ENCODE measurements at regions not wholly inside any gene's neighbourhood (a gene's known extent, or its start where the extent isn't known, plus 50 kb on each side); places are given as distances from the start of the nearest gene placed in this dataset.

- POLR2A ChIA-PET: no interaction called here
- H3K36me3 Mint-ChIP-seq: no peaks in the 10 kb centered on the region
- no peaks in the 10 kb centered on the region for H3K4me1 Mint-ChIP-seq (ENCODE audit: low read depth)
- no peak overlapping the region for H3K4me3 Mint-ChIP-seq
- intact Hi-C loops (cut with micrococcal nuclease): no loop called here
- no peaks in the 10 kb centered on the region for H3K27me3 Mint-ChIP-seq
- H3K9me3 Mint-ChIP-seq: peaks cover 2% of the 10 kb centered on the region
- no peak overlapping the region for H3K27ac Mint-ChIP-seq
- CTCF ChIA-PET: no interaction called here
- no peak for DNase-seq
These were observed 859.8 kb downstream of the TRIB2 start for GRCh38 chr2:13576406-13577036.

GRCh38 chr2:13578547-13578946 is 861.8 kb downstream of the TRIB2 start:
- Mint-ChIP-seq H3K9me3 (peaks cover 2% of the 10 kb centered on the region), H3K36me3 (no peaks in the 10 kb centered on the region), H3K4me3 (no peak overlapping the region), H3K27me3 (no peaks in the 10 kb centered on the region), H3K4me1 (ENCODE audit: low read depth) (no peaks in the 10 kb centered on the region), H3K27ac (no peak overlapping the region)
- intact Hi-C loops (cut with micrococcal nuclease): no loop called here
- ChIA-PET CTCF (no interaction called here), POLR2A (no interaction called here)
- no peak for DNase-seq

- Mint-ChIP-seq H3K4me1 (ENCODE audit: low read depth) (no peaks in the 10 kb centered on the region), H3K9me3 (peaks cover 2% of the 10 kb centered on the region), H3K27ac (no peak overlapping the region), H3K4me3 (no peak overlapping the region), H3K36me3 (no peaks in the 10 kb centered on the region), H3K27me3 (no peaks in the 10 kb centered on the region)
- intact Hi-C loops (cut with micrococcal nuclease): no loop called here
- POLR2A ChIA-PET: no interaction called here
- CTCF ChIA-PET: no interaction called here
- DNase-seq: no peak
These were observed 864.7 kb downstream of the TRIB2 start for GRCh38 chr2:13581471-13581870.

- Mint-ChIP-seq H3K27me3 (no peaks in the 10 kb centered on the region), H3K9me3 (no peaks in the 10 kb centered on the region), H3K4me3 (no peak overlapping the region), H3K36me3 (no peaks in the 10 kb centered on the region), H3K4me1 (ENCODE audit: low read depth) (no peaks in the 10 kb centered on the region), H3K27ac (no peak overlapping the region)
- DNase-seq: no peak
- intact Hi-C loops (cut with micrococcal nuclease): no loop called here
- ChIA-PET POLR2A (no interaction called here), CTCF (no interaction called here)
These were observed 866.9 kb downstream of the TRIB2 start for GRCh38 chr2:13583609-13584008.

GRCh38 chr2:13584020-13584419 is 867.3 kb downstream of the TRIB2 start:
- ChIA-PET POLR2A (no interaction called here), CTCF (no interaction called here)
- Mint-ChIP-seq H3K4me1 (ENCODE audit: low read depth) (no peaks in the 10 kb centered on the region), H3K36me3 (no peaks in the 10 kb centered on the region), H3K9me3 (no peaks in the 10 kb centered on the region), H3K27me3 (no peaks in the 10 kb centered on the region), H3K4me3 (no peak overlapping the region), H3K27ac (no peak overlapping the region)
- no peak for DNase-seq
- intact Hi-C loops (cut with micrococcal nuclease): no loop called here

- POLR2A ChIA-PET: no interaction called here
- no peak for DNase-seq
- H3K27me3 Mint-ChIP-seq: no peaks in the 10 kb centered on the region
- CTCF ChIA-PET: no interaction called here
- H3K27ac Mint-ChIP-seq: no peak overlapping the region
- no peaks in the 10 kb centered on the region for H3K4me1 Mint-ChIP-seq (ENCODE audit: low read depth)
- intact Hi-C loops (cut with micrococcal nuclease): no loop called here
- H3K9me3 Mint-ChIP-seq: peaks cover 4% of the 10 kb centered on the region
- no peak overlapping the region for H3K4me3 Mint-ChIP-seq
- H3K36me3 Mint-ChIP-seq: no peaks in the 10 kb centered on the region
These were observed 869.0 kb downstream of the TRIB2 start for GRCh38 chr2:13585732-13586131.

DNA sequence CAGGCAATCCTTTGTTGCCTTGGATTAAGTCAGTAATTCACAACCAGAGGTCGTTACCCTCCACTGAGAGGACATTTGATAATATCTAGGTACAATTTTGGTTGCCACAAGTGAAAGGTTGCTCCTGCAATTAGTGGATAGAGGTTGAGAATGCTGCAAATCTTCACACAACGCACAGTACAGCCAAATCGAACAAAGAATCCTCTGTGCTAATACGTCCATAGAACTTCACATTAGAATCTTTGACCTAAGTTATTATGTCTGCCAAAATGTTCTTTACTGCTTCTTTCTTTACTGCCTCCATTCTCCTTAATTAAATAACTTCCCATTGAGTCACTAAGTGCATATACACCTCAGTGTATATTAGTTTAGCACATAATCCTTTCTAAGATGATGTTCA is 879.5 kb downstream of the TRIB2 start:
- CTCF ChIA-PET: no interaction called here
- intact Hi-C loops (cut with micrococcal nuclease): no loop called here

DNA sequence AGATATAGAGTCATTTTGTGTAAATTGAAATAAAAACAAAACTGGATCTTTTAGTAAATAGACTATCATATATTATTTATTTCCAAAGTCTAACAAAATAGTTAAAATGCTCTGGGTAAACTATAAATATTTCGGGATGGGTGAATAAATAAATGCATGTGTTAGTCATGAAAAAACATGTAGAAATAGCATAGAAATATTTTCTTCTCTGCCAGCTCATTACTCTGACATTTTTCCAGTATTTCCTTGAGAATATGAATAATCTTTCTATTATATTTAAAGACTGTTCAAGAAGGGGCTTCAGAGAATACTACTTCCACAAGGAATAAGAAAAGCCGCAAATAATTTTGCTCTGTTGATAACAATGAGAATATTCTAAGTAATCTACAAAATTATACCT is 880.4 kb downstream of the TRIB2 start:
- intact Hi-C loops (cut with micrococcal nuclease): no loop called here
- Mint-ChIP-seq H3K36me3 (no peaks in the 10 kb centered on the region), H3K4me3 (no peak overlapping the region), H3K4me1 (ENCODE audit: low read depth) (no peaks in the 10 kb centered on the region), H3K27me3 (peaks cover 2% of the 10 kb centered on the region), H3K27ac (no peak overlapping the region), H3K9me3 (peaks cover 8% of the 10 kb centered on the region)
- POLR2A ChIA-PET: no interaction called here
- DNase-seq: no peak
- CTCF ChIA-PET: no interaction called here

More for the DNA sequence above, 879.5 kb downstream of the TRIB2 start:
- Mint-ChIP-seq H3K4me3 (no peak overlapping the region), H3K4me1 (ENCODE audit: low read depth) (no peaks in the 10 kb centered on the region), H3K27ac (no peak overlapping the region), H3K36me3 (no peaks in the 10 kb centered on the region), H3K27me3 (peaks cover 2% of the 10 kb centered on the region), H3K9me3 (peaks cover 9% of the 10 kb centered on the region)
- POLR2A ChIA-PET: no interaction called here
- DNase-seq: no peak

- CTCF ChIA-PET: no interaction called here
- POLR2A ChIA-PET: no interaction called here
- Mint-ChIP-seq H3K27ac (no peak overlapping the region), H3K4me3 (no peak overlapping the region), H3K9me3 (peaks cover under 1% of the 10 kb centered on the region), H3K36me3 (no peaks in the 10 kb centered on the region), H3K27me3 (no peaks in the 10 kb centered on the region), H3K4me1 (ENCODE audit: low read depth) (no peaks in the 10 kb centered on the region)
- DNase-seq: no peak
- intact Hi-C loops (cut with micrococcal nuclease): no loop called here
These were observed 884.8 kb downstream of the TRIB2 start for GRCh38 chr2:13601506-13601905.

- H3K4me1 Mint-ChIP-seq (ENCODE audit: low read depth): no peaks in the 10 kb centered on the region
- no peak overlapping the region for H3K27ac Mint-ChIP-seq
- H3K9me3 Mint-ChIP-seq: no peaks in the 10 kb centered on the region
- H3K27me3 Mint-ChIP-seq: no peaks in the 10 kb centered on the region
- ChIA-PET POLR2A (no interaction called here), CTCF (interaction anchor here (0.6 kb wide), 1 partner anchor 9 kb away, joined by 3 read pairs; no protein-coding TSS in a partner anchor)
- no peak for DNase-seq
- no peaks in the 10 kb centered on the region for H3K36me3 Mint-ChIP-seq
- H3K4me3 Mint-ChIP-seq: no peak overlapping the region
- intact Hi-C loops (cut with micrococcal nuclease): no loop called here
These were observed 888.4 kb downstream of the TRIB2 start for GRCh38 chr2:13604951-13605661.

DNA sequence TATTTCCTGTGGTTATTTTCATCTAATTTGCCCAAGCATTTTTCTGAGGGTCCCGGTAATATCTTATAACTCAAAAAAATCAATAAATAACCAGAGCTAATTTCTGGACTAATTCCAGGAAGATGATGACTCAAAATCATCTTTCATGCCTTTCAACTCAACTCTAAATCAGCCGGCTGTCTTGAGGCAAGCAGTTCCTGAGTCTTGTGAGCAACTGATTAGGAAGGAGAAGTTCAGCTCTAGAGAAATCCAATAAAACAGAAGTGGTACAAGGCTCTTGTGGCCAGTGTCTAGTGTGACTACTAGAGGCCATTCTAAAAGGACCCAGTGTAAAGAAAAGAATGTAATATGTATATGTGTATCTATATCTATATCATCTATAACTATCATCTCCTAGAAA is 890.4 kb downstream of the TRIB2 start:
- no peak for DNase-seq
- Mint-ChIP-seq H3K9me3 (no peaks in the 10 kb centered on the region), H3K27ac (no peak overlapping the region), H3K27me3 (no peaks in the 10 kb centered on the region), H3K4me1 (ENCODE audit: low read depth) (no peaks in the 10 kb centered on the region), H3K4me3 (no peak overlapping the region), H3K36me3 (no peaks in the 10 kb centered on the region)
- intact Hi-C loops (cut with micrococcal nuclease): no loop called here
- ChIA-PET POLR2A (no interaction called here), CTCF (no interaction called here)

DNA sequence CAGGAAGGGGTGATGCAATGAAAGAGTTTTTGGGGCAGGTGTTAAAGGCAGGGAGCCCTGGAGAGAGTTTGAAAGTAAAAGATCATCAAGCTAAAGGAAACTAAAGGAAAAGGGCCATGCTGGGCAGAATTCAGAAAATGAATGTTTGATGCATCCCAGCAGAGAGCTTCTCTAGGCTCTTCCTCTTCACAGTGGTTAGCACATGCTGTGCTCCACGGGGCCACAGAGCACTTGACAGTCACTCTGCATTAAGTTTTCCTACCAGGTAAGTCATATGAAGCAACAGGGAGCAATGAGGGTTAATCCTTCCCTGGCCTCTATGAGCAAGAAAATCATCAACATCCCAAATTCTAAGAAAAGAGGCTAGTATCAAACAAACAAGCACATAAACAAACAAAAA is 895.2 kb downstream of the TRIB2 start:
- H3K27me3 Mint-ChIP-seq: no peaks in the 10 kb centered on the region
- H3K27ac Mint-ChIP-seq: no peak overlapping the region
- DNase-seq: no peak
- intact Hi-C loops (cut with micrococcal nuclease): no loop called here
- ChIA-PET CTCF (no interaction called here), POLR2A (no interaction called here)
- H3K4me1 Mint-ChIP-seq (ENCODE audit: low read depth): no peaks in the 10 kb centered on the region
- no peak overlapping the region for H3K4me3 Mint-ChIP-seq
- H3K9me3 Mint-ChIP-seq: peaks cover 6% of the 10 kb centered on the region
- H3K36me3 Mint-ChIP-seq: no peaks in the 10 kb centered on the region

DNA sequence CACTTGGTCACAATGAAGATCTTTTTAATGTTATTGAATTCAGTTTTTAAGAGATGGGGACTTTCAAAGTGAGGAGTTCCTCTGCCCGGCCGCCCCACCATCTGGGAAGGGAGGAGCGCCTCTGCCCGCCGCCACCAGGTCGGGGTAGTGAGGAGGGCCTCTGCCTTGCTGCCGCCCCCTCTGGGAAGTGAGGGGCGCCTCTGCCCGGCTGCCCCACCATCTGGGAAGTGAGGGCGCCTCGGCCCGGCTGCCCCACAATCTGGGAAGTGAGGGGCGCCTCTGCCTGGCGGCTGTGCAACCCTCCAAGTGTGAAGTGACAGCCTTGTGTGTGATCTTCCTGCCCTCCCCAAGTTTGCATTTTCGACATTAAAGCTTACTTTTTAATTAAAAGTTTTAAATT is 899.3 kb downstream of the TRIB2 start:
- Mint-ChIP-seq H3K27me3 (no peaks in the 10 kb centered on the region), H3K4me1 (ENCODE audit: low read depth) (no peaks in the 10 kb centered on the region), H3K27ac (no peak overlapping the region), H3K4me3 (no peak overlapping the region), H3K36me3 (peaks cover 2% of the 10 kb centered on the region), H3K9me3 (peaks cover 20% of the 10 kb centered on the region)
- intact Hi-C loops (cut with micrococcal nuclease): no loop called here
- POLR2A ChIA-PET: no interaction called here
- DNase-seq: no peak
- CTCF ChIA-PET: no interaction called here

Data from activated CD4-positive, alpha-beta memory T cell treated with anti-CD3 and anti-CD28 coated beads for 36 hours (primary cell).